ENCODE measurements at regions not wholly inside any gene's neighbourhood (a gene's known extent, or its start where the extent isn't known, plus 50 kb on each side); places are given as distances from the start of the nearest gene placed in this dataset.

- no peak for DNase-seq (ENCODE audit: low read depth in 2 of 2)
- no peak overlapping the region for H3K4me3 ChIP-seq (replicated peaks in 1 of 2; ENCODE audit: low read depth in 2 of 2, low read length in 2 of 2)
- no peak for TF ChIP-seq CTCF (IDR thresholded peaks at IDR 0.05; ENCODE audit: low read depth, low read length)
Observed at GRCh38 chr7:18123508-18124239, 96.0 kb upstream of the PRPS1L1 start.

- peak in 1 of 2 donors; percentile 54 for DNase-seq (ENCODE audit: low read depth in 2 of 2)
- no peak for TF ChIP-seq CTCF (IDR thresholded peaks at IDR 0.05; ENCODE audit: low read depth, low read length)
- H3K4me3 ChIP-seq (replicated peaks in 1 of 2; ENCODE audit: low read depth in 2 of 2, low read length in 2 of 2), result no peak overlapping the region
Observed at GRCh38 chr7:18125476-18125875, 97.8 kb upstream of the PRPS1L1 start.

- H3K4me3 ChIP-seq (replicated peaks in 1 of 2; ENCODE audit: low read depth in 2 of 2, low read length in 2 of 2), result no peak overlapping the region
- TF ChIP-seq CTCF (IDR thresholded peaks at IDR 0.05; ENCODE audit: low read depth, low read length), result no peak
- no peak for DNase-seq (ENCODE audit: low read depth in 2 of 2)
Observed at GRCh38 chr7:18126281-18126680, 98.6 kb upstream of the PRPS1L1 start.

GRCh38 chr7:18128846-18129245, 101.2 kb upstream of the PRPS1L1 start:
- TF ChIP-seq CTCF (IDR thresholded peaks at IDR 0.05; ENCODE audit: low read depth, low read length), result no peak
- H3K4me3 ChIP-seq (replicated peaks in 1 of 2; ENCODE audit: low read depth in 2 of 2, low read length in 2 of 2), result no peak overlapping the region
- no peak for DNase-seq (ENCODE audit: low read depth in 2 of 2)

- H3K4me3 ChIP-seq (replicated peaks in 1 of 2; ENCODE audit: low read depth in 2 of 2, low read length in 2 of 2), result no peak overlapping the region
- TF ChIP-seq CTCF (IDR thresholded peaks at IDR 0.05; ENCODE audit: low read depth, low read length), result no peak
- no peak for DNase-seq (ENCODE audit: low read depth in 2 of 2)
Observed at GRCh38 chr7:18132811-18133210, 105.2 kb upstream of the PRPS1L1 start.

- no peak for TF ChIP-seq CTCF (IDR thresholded peaks at IDR 0.05; ENCODE audit: low read depth, low read length)
- H3K4me3 ChIP-seq (replicated peaks in 1 of 2; ENCODE audit: low read depth in 2 of 2, low read length in 2 of 2), result no peak overlapping the region
- DNase-seq (ENCODE audit: low read depth in 2 of 2), result no peak
Observed at GRCh38 chr7:18133921-18134320, 106.3 kb upstream of the PRPS1L1 start.

- no peak overlapping the region for H3K4me3 ChIP-seq (replicated peaks in 1 of 2; ENCODE audit: low read depth in 2 of 2, low read length in 2 of 2)
- TF ChIP-seq CTCF (IDR thresholded peaks at IDR 0.05; ENCODE audit: low read depth, low read length), result no peak
- no peak for DNase-seq (ENCODE audit: low read depth in 2 of 2)
Observed at GRCh38 chr7:18140943-18141342, 113.3 kb upstream of the PRPS1L1 start.

All from cardiac fibroblast (primary cell).